Lung (tissue), 11 donors: ENCODE measurements at regions not wholly inside any gene's neighbourhood (a gene's known extent, or its start where the extent isn't known, plus 50 kb on each side); places are given as distances from the start of the nearest gene placed in this dataset.

Experiments
- ATAC-seq: fragments of 200-7000 bp; cut with Tn5 transposase; one replicate; pipeline ENCODE4 v1.9.1; 2020; ENCODE audit warnings: moderate number of reproducible peaks; ENCODE audit not compliant: insufficient read depth, low FRiP score
- DNase-seq, 3 donors: peaks; one replicate each; pipeline ENCODE4 v3.0.0-alpha.2; 2013 to 2017
- H3K27ac ChIP-seq, 2 donors: one replicate each; pipeline ENCODE4 v1.5.1; 2013; ENCODE audit warnings: mild to moderate bottlenecking in 2 of 2, moderate library complexity in 2 of 2, control low read depth in 1 of 2, inconsistent platforms in 1 of 2, low read depth in 1 of 2, low read length in 1 of 2
- H3K27me3 ChIP-seq, 3 donors: one replicate each; pipeline ENCODE4 v1.5.1; 2013; ENCODE audit warnings: low read length in 2 of 3; ENCODE audit not compliant: control insufficient read depth in 3 of 3, insufficient read depth in 3 of 3
- H3K36me3 ChIP-seq, 4 donors: one replicate each; pipeline ENCODE4 v1.5.1; 2013; ENCODE audit warnings: low read length in 4 of 4, mild to moderate bottlenecking in 1 of 4, moderate library complexity in 1 of 4; ENCODE audit not compliant: control insufficient read depth in 4 of 4, insufficient read depth in 4 of 4
- H3K4me1 ChIP-seq, 5 donors: one replicate each; pipeline ENCODE4 v1.5.1; 2013; ENCODE audit warnings: low read length in 5 of 5, mild to moderate bottlenecking in 2 of 5, moderate library complexity in 1 of 5; ENCODE audit not compliant: control insufficient read depth in 5 of 5, insufficient read depth in 5 of 5
- H3K4me3 ChIP-seq: one replicate; pipeline ENCODE4 v1.5.1; 2013; ENCODE audit warnings: mild to moderate bottlenecking, control low read depth, moderate library complexity
- H3K9ac ChIP-seq, 2 donors: one replicate each; pipeline ENCODE4 v1.5.1; 2013; ENCODE audit warnings: low read length in 2 of 2, control low read depth in 1 of 2; ENCODE audit not compliant: insufficient read depth in 1 of 2
- H3K9me3 ChIP-seq, 4 donors: one replicate each; pipeline ENCODE4 v1.5.1; 2013; ENCODE audit warnings: low read length in 3 of 4, mild to moderate bottlenecking in 1 of 4, moderate library complexity in 1 of 4; ENCODE audit not compliant: control insufficient read depth in 4 of 4, insufficient read depth in 3 of 4
- CTCF ChIP-seq: IDR thresholded peaks from 2 replicates; pipeline ENCODE4 v1.5.1; 2012; ENCODE audit warnings: mild to moderate bottlenecking; ENCODE audit errors: control extremely low read depth, extremely low read depth
- WGBS, 2 donors: extraction: QIAGEN DNeasy Blood & Tissue Kit; methylation state at CpG; one replicate each; pipeline ENCODE4 v1.1.7; 2013; 5-methylcytosine and 5-hydroxymethylcytosine counted together
- donor health status: control.
- donor health status: control.
- donor health status: Bipolar disorder and iron deficiency.
- donor health status: healthy.
- donor health status: DM: yes; HTN: yes; CAD: no.

GRCh38 chr3:56921573-56922453 lies 120.1 kb upstream of the ARHGEF3 start:
- Histone ChIP-seq H3K9ac (no peak overlapping the region), H3K27me3 (no peaks in the 10 kb centered on the region), H3K4me1 (peaks cover 9 to 25% (median 12%) of the 10 kb centered on the region in 5 donors), H3K9me3 (no peaks in the 10 kb centered on the region), H3K27ac (peak overlapping the region; percentile 63 to 67), H3K36me3 (no peaks in the 10 kb centered on the region), H3K4me3 (no peak overlapping the region)
- WGBS, 2 donors = 23 to 24% methylated on average over 7 of the region's 7 CpGs
- TF ChIP-seq CTCF = no peak
- DNase-seq (peak in 2 of 3 donors; percentile 50 to 54), ATAC-seq (no peak)

- Histone ChIP-seq H3K27me3 (no peaks in the 10 kb centered on the region), H3K27ac (no peak overlapping the region), H3K9ac (no peak overlapping the region), H3K36me3 (no peaks in the 10 kb centered on the region), H3K4me3 (no peak overlapping the region), H3K4me1 (peaks cover 6 to 33% (median 9%) of the 10 kb centered on the region in 5 donors), H3K9me3 (no peaks in the 10 kb centered on the region)
- no peak for ATAC-seq
- no peak for TF ChIP-seq CTCF
- DNase-seq = no peak
- WGBS, 2 donors = 91 to 97% methylated on average over 4 of the region's 4 CpGs
Observed at GRCh38 chr3:56919797-56920195, 118.0 kb upstream of the ARHGEF3 start.

GRCh38 chr3:56919137-56919796 lies 117.5 kb upstream of the ARHGEF3 start:
- Histone ChIP-seq H3K9ac (no peak overlapping the region), H3K27me3 (no peaks in the 10 kb centered on the region), H3K9me3 (no peaks in the 10 kb centered on the region), H3K36me3 (no peaks in the 10 kb centered on the region), H3K4me1 (peaks cover 6 to 31% (median 9%) of the 10 kb centered on the region in 5 donors), H3K4me3 (no peak overlapping the region), H3K27ac (no peak overlapping the region)
- DNase-seq = no peak
- no peak for ATAC-seq
- no peak for TF ChIP-seq CTCF
- 74 to 87% methylated on average over 5 of the region's 5 CpGs for WGBS, 2 donors
